Lower leg skin (tissue), 4 donors: ENCODE measurements at regions not wholly inside any gene's neighbourhood (a gene's known extent, or its start where the extent isn't known, plus 50 kb on each side); places are given as distances from the start of the nearest gene placed in this dataset.

Experiments
- DNase-seq, 2 donors: peaks; one replicate each; pipeline ENCODE4 v3.0.0-alpha.2; 2019; ENCODE audit warnings: low spot score in 2 of 2
- H3K4me3 ChIP-seq: fragments of 200-600 bp; sonication (generic); 2 replicates; pipeline ENCODE4 v1.5.1; 2017; ENCODE audit warnings: mild to moderate bottlenecking, low read depth; ENCODE audit not compliant: poor library complexity, severe bottlenecking
- CTCF ChIP-seq, 3 donors: fragments of 450-650 bp; IDR thresholded peaks; one replicate each; pipeline ENCODE4 v1.5.1; 2016; ENCODE audit warnings: antibody characterized with exemption in 3 of 3, mild to moderate bottlenecking in 3 of 3, moderate library complexity in 2 of 3
- POLR2A ChIP-seq, 2 donors: fragments of 450-650 bp; IDR thresholded peaks; one replicate each; pipeline ENCODE4 v1.6.1; 2016 to 2017; ENCODE audit warnings: antibody characterized with exemption in 2 of 2, mild to moderate bottlenecking in 1 of 2, moderate library complexity in 1 of 2
- WGBS, 2 donors: methylation state at CpG; one replicate each; pipeline ENCODE4 v1.1.5; 2018; 5-methylcytosine and 5-hydroxymethylcytosine counted together
- intact Hi-C: fragments of 100-400 bp; cut with DNase I; formaldehyde crosslinking; loops from one replicate; pipeline ENCODE4 v1.15.0; 2023; ENCODE audit warnings: low total_unique reads

- no peak for DNase-seq
- WGBS, 2 donors, result 65 to 74% methylated on average over 5 of the region's 5 CpGs
- no peak overlapping the region for H3K4me3 ChIP-seq
- no peak for TF ChIP-seq CTCF (IDR thresholded peaks at IDR 0.05)
- intact Hi-C loops, result no loop called here
These were observed 756.1 kb downstream of the UQCRFS1 start for GRCh38 chr19:28456708-28457320.

GRCh38 chr19:28456252-28456651 is 756.7 kb downstream of the UQCRFS1 start:
- intact Hi-C loops, result no loop called here
- DNase-seq, result no peak
- TF ChIP-seq CTCF (IDR thresholded peaks at IDR 0.05) (no peak), POLR2A (IDR thresholded peaks at IDR 0.05) (no peak)
- H3K4me3 ChIP-seq, result no peak overlapping the region
- 45 to 57% methylated on average over 4 of the region's 4 CpGs for WGBS, 2 donors

GRCh38 chr19:28454083-28454482 is 758.9 kb downstream of the UQCRFS1 start:
- intact Hi-C loops, result no loop called here
- TF ChIP-seq CTCF (IDR thresholded peaks at IDR 0.05), result no peak
- no peak for TF ChIP-seq POLR2A (IDR thresholded peaks at IDR 0.05)
- WGBS, 2 donors, result 46 to 55% methylated on average over 3 of the region's 3 CpGs
- no peak for DNase-seq
- no peak overlapping the region for H3K4me3 ChIP-seq

- WGBS, 2 donors, result 77 to 92% methylated on average over 9 of the region's 9 CpGs
- intact Hi-C loops, result no loop called here
- TF ChIP-seq POLR2A (IDR thresholded peaks at IDR 0.05) (no peak), CTCF (IDR thresholded peaks at IDR 0.05) (no peak)
These were observed 759.5 kb downstream of the UQCRFS1 start for GRCh38 chr19:28453420-28453819.

GRCh38 chr19:28449803-28450202 is 763.1 kb downstream of the UQCRFS1 start:
- intact Hi-C loops, result no loop called here
- no peak for DNase-seq
- 58% methylated on average over 1 of the region's 1 CpG for WGBS, 2 donors
- TF ChIP-seq CTCF (IDR thresholded peaks at IDR 0.05) (no peak), POLR2A (IDR thresholded peaks at IDR 0.05) (no peak)
- H3K4me3 ChIP-seq, result no peak overlapping the region

More at GRCh38 chr19:28453420-28453819, 759.5 kb downstream of the UQCRFS1 start:
- no peak overlapping the region for H3K4me3 ChIP-seq
- no peak for DNase-seq

GRCh38 chr19:28446511-28446910 is 766.4 kb downstream of the UQCRFS1 start:
- 85 to 87% methylated on average over 12 of the region's 12 CpGs for WGBS, 2 donors
- no peak for TF ChIP-seq CTCF (IDR thresholded peaks at IDR 0.05)
- TF ChIP-seq POLR2A (IDR thresholded peaks at IDR 0.05), result no peak
- intact Hi-C loops, result no loop called here
- DNase-seq, result no peak
- H3K4me3 ChIP-seq, result no peak overlapping the region
